Thyroid gland (tissue), 4 donors: ENCODE measurements at regions not wholly inside any gene's neighbourhood (a gene's known extent, or its start where the extent isn't known, plus 50 kb on each side); places are given as distances from the start of the nearest gene placed in this dataset.

ENCODE experiments used
- CTCF ChIP-seq, 6 experiments: fragments of 200-600 bp in 3 of 6; fragments of 450-650 bp in 3 of 6; sonication (generic) in 3 of 6; IDR thresholded peaks; one replicate each; pipeline ENCODE4 v1.5.1; 2016 to 2019; ENCODE audit warnings: antibody characterized with exemption in 6 of 6, mild to moderate bottlenecking in 2 of 6, inconsistent platforms in 1 of 6, moderate library complexity in 1 of 6
- POLR2A ChIP-seq, 2 donors: fragments of 450-650 bp; IDR thresholded peaks; one replicate each; pipeline ENCODE4 v1.6.1; 2017; ENCODE audit warnings: antibody characterized with exemption in 2 of 2, mild to moderate bottlenecking in 2 of 2, moderate library complexity in 1 of 2

GRCh38 chr7:8809320-8809719, 375.9 kb downstream of the NXPH1 start:
- TF ChIP-seq CTCF (IDR thresholded peaks at IDR 0.05): no peak
- TF ChIP-seq POLR2A (IDR thresholded peaks at IDR 0.05): no peak
